ENCODE measurements at regions not wholly inside any gene's neighbourhood (a gene's known extent, or its start where the extent isn't known, plus 50 kb on each side); places are given as distances from the start of the nearest gene placed in this dataset.

DNA sequence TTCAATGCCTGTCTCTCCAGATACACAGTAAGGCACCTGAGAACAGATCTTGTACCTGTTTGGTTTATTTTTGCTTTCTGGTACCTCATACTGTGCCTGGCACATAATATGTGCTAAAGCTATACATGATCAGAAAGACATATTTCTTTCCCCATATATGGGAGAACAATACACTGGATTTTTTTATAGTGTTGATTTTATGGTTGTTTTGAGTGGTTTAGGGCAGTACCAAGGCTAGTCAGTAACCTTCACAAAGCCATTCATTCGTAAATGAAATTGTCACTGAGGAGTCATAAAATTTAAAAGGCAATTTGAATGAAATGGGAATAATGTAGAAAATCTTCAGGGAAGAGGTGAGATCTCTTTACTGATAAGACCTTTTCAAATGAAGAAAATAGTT lies 810.2 kb downstream of the TUSC7 start:
- no peaks in the 10 kb centered on the region for H4K20me1 ChIP-seq (ENCODE audit: insufficient read depth)
- H3K36me3 ChIP-seq (ENCODE audit: insufficient read depth), result no peaks in the 10 kb centered on the region; the same call in 1 of the 2 replicates
- no peak overlapping the region for H3K4me3 ChIP-seq (IDR thresholded peaks at IDR 0.05; ENCODE audit: insufficient read depth, low read depth, low read length)
- H3K9ac ChIP-seq, result no peak overlapping the region
- no peaks in the 10 kb centered on the region for H3K79me2 ChIP-seq (ENCODE audit: insufficient read depth, low read depth)
- no peak overlapping the region for H3K27ac ChIP-seq
- no peak overlapping the region for H3K4me2 ChIP-seq
- no peak overlapping the region for H2AFZ ChIP-seq (ENCODE audit: low read depth)
- no peaks in the 10 kb centered on the region for H3K4me1 ChIP-seq (ENCODE audit: low read depth, poor library complexity, severe bottlenecking)
- H3K27me3 ChIP-seq (ENCODE audit: insufficient read depth, low read depth), result no peaks in the 10 kb centered on the region
- TF ChIP-seq, protein P1, sequence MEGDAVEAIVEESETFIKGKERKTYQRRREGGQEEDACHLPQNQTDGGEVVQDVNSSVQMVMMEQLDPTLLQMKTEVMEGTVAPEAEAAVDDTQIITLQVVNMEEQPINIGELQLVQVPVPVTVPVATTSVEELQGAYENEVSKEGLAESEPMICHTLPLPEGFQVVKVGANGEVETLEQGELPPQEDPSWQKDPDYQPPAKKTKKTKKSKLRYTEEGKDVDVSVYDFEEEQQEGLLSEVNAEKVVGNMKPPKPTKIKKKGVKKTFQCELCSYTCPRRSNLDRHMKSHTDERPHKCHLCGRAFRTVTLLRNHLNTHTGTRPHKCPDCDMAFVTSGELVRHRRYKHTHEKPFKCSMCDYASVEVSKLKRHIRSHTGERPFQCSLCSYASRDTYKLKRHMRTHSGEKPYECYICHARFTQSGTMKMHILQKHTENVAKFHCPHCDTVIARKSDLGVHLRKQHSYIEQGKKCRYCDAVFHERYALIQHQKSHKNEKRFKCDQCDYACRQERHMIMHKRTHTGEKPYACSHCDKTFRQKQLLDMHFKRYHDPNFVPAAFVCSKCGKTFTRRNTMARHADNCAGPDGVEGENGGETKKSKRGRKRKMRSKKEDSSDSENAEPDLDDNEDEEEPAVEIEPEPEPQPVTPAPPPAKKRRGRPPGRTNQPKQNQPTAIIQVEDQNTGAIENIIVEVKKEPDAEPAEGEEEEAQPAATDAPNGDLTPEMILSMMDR (conservative IDR thresholded peaks at IDR 0.05; ENCODE audit: low read depth, low read length), result no peak

DNA sequence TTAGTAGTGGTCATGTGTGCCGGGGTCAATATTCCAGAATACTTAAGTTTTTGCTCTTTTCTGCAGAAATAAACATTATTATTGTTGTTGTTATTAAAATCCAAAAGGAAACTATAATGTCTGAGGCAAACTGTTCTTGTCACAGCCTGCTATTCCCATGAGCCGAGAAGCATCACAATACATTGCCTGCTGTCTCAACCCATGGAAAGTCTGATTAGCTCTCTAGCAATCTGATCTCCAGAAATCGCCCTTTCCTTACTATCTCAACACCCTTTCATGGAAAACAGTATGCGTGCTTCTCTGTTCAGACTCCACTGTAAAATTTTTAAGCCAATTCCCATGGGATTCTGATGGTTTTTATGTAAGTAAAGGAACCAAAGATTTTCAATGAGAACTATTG lies 811.0 kb downstream of the TUSC7 start:
- Histone ChIP-seq H3K36me3 (ENCODE audit: insufficient read depth) (no peaks in the 10 kb centered on the region; the same call in 1 of the 2 replicates), H3K79me2 (ENCODE audit: insufficient read depth, low read depth) (no peaks in the 10 kb centered on the region), H3K4me3 (IDR thresholded peaks at IDR 0.05; ENCODE audit: insufficient read depth, low read depth, low read length) (no peak overlapping the region), H4K20me1 (ENCODE audit: insufficient read depth) (no peaks in the 10 kb centered on the region), H3K27ac (no peak overlapping the region), H3K9ac (no peak overlapping the region), H3K4me1 (ENCODE audit: low read depth, poor library complexity, severe bottlenecking) (no peaks in the 10 kb centered on the region), H3K27me3 (ENCODE audit: insufficient read depth, low read depth) (no peaks in the 10 kb centered on the region), H2AFZ (ENCODE audit: low read depth) (no peak overlapping the region), H3K4me2 (no peak overlapping the region)
- TF ChIP-seq, protein P1 (conservative IDR thresholded peaks at IDR 0.05; ENCODE audit: low read depth, low read length), result no peak

- Histone ChIP-seq H2AFZ (ENCODE audit: low read depth) (no peak overlapping the region), H3K27ac (no peak overlapping the region), H3K9ac (no peak overlapping the region), H3K36me3 (ENCODE audit: insufficient read depth) (no peaks in the 10 kb centered on the region; the same call in 1 of the 2 replicates), H4K20me1 (ENCODE audit: insufficient read depth) (no peaks in the 10 kb centered on the region), H3K4me2 (no peak overlapping the region), H3K4me3 (IDR thresholded peaks at IDR 0.05; ENCODE audit: insufficient read depth, low read depth, low read length) (no peak overlapping the region), H3K79me2 (ENCODE audit: insufficient read depth, low read depth) (no peaks in the 10 kb centered on the region), H3K27me3 (ENCODE audit: insufficient read depth, low read depth) (no peaks in the 10 kb centered on the region), H3K4me1 (ENCODE audit: low read depth, poor library complexity, severe bottlenecking) (no peaks in the 10 kb centered on the region)
- TF ChIP-seq, protein P1 (conservative IDR thresholded peaks at IDR 0.05; ENCODE audit: low read depth, low read length), result no peak
These were observed 813.8 kb downstream of the TUSC7 start for GRCh38 chr3:117523418-117523817.

DNA sequence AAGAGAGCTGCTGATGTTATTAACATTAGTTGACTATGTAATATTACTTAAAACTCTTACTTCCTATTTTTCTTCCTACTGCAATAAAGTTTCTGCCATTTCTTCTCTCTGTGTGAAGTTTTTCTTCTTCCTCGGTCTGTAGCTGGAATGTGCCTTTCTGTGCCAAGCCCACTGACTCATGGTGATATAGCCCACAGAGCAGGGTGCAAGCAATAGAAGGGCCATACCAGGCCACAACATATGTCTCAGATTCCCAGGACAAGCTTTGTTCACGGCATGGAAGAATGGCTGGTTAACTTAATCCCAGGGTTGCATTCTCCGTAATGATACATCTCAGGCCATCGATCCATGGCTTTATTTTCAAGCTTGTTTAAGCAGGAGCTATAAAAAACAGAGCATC lies 815.3 kb downstream of the TUSC7 start:
- Histone ChIP-seq H3K27ac (no peak overlapping the region), H2AFZ (ENCODE audit: low read depth) (no peak overlapping the region), H3K4me1 (ENCODE audit: low read depth, poor library complexity, severe bottlenecking) (no peaks in the 10 kb centered on the region), H3K27me3 (ENCODE audit: insufficient read depth, low read depth) (no peaks in the 10 kb centered on the region), H3K9ac (no peak overlapping the region), H3K4me3 (IDR thresholded peaks at IDR 0.05; ENCODE audit: insufficient read depth, low read depth, low read length) (no peak overlapping the region), H3K4me2 (no peak overlapping the region), H4K20me1 (ENCODE audit: insufficient read depth) (no peaks in the 10 kb centered on the region), H3K36me3 (ENCODE audit: insufficient read depth) (no peaks in the 10 kb centered on the region; the same call in 1 of the 2 replicates), H3K79me2 (ENCODE audit: insufficient read depth, low read depth) (no peaks in the 10 kb centered on the region)
- TF ChIP-seq, protein P1 (conservative IDR thresholded peaks at IDR 0.05; ENCODE audit: low read depth, low read length), result no peak

Measured in KMS-11 (cell line).